ENCODE measurements at regions not wholly inside any gene's neighbourhood (a gene's known extent, or its start where the extent isn't known, plus 50 kb on each side); places are given as distances from the start of the nearest gene placed in this dataset.
A peak's percentile ranks its signal among the peaks of the same experiment; 100 is the strongest.

DNA sequence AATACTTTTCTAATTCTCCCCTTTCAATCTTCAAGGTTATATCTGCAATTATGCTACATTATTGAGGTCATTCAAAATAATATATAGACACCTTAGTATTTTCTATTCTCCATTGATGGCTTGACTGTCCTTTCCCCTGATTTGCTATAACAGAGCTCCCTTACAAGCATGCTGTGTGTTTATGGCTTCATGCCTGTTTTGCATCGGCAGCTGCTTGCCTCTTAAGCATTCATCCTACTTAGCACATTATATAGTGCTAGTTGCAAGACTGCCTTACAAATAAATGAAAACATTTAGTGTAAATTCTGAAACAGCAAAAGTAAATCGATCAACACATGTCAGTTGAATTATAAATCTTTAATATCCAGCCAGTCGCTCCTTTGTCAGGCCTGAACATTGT is 476.2 kb upstream of the POU3F2 start:
- no peak overlapping the region for H2BK5ac ChIP-seq (ENCODE audit: low read depth, low read length)

More for the DNA sequence above, 476.2 kb upstream of the POU3F2 start:
- Histone ChIP-seq H3K9me3 (ENCODE audit: insufficient read depth in 2 of 2, low read depth in 1 of 2, low read length in 1 of 2) (no peaks in the 10 kb centered on the region), H3K27me3 (replicated peaks in 1 of 4; ENCODE audit: control insufficient read depth in 3 of 4, extremely low read depth in 1 of 4, insufficient read depth in 3 of 4, low read length in 3 of 4) (no peaks in the 10 kb centered on the region), H3K4ac (replicated peaks; ENCODE audit: insufficient read length, low read depth, low read length) (no peak overlapping the region), H3K4me1 (replicated peaks in 1 of 4; ENCODE audit: control insufficient read depth in 3 of 4, insufficient read depth in 4 of 4, low read length in 3 of 4) (no peaks in the 10 kb centered on the region), H3K14ac (ENCODE audit: insufficient read length) (no peak overlapping the region), H3K9ac (replicated peaks in 1 of 4; ENCODE audit: extremely low read depth in 1 of 4, low read depth in 3 of 4, low read length in 3 of 4) (no peak overlapping the region), H3K79me1 (ENCODE audit: low read depth, low read length) (no peaks in the 10 kb centered on the region), H4K5ac (ENCODE audit: insufficient read length, low read depth, low read length) (no peak overlapping the region), H4K20me1 (replicated peaks in 1 of 2; ENCODE audit: control insufficient read depth in 1 of 2, insufficient read depth in 2 of 2, low read length in 2 of 2) (no peaks in the 10 kb centered on the region), H2AFZ (ENCODE audit: low read length) (no peak overlapping the region), H3K36me3 (ENCODE audit: control insufficient read depth in 2 of 4, insufficient read depth in 4 of 4, low read length in 3 of 4) (no peaks in the 10 kb centered on the region), H3K23ac (ENCODE audit: insufficient read length) (no peak overlapping the region), H3K18ac (ENCODE audit: extremely low read depth, low read length) (no peak overlapping the region), H2BK15ac (ENCODE audit: low read length) (no peak overlapping the region), H3K27ac (ENCODE audit: low read depth, low read length) (no peak overlapping the region), H2BK12ac (ENCODE audit: low read depth, low read length) (no peak overlapping the region), H4K8ac (ENCODE audit: extremely low read depth, insufficient read depth, low read length) (no peak overlapping the region), H3K4me2 (ENCODE audit: insufficient read depth in 1 of 2, low read depth in 2 of 2, low read length in 2 of 2) (no peak overlapping the region), H3K23me2 (ENCODE audit: low read depth, low read length) (no peaks in the 10 kb centered on the region), H3K79me2 (ENCODE audit: control insufficient read depth in 1 of 2, insufficient read depth in 2 of 2, low read length in 2 of 2) (no peaks in the 10 kb centered on the region), H3K4me3 (ENCODE audit: extremely low read depth in 1 of 4, insufficient read depth in 2 of 4, low read depth in 3 of 4, low read length in 4 of 4) (no peak overlapping the region), H2AK5ac (ENCODE audit: low read depth, low read length) (no peak overlapping the region), H2BK20ac (ENCODE audit: low read length) (no peak overlapping the region), H2BK120ac (replicated peaks; ENCODE audit: low read depth, low read length) (no peak overlapping the region), H3K56ac (replicated peaks; ENCODE audit: insufficient read length, low read depth, low read length) (no peak overlapping the region), H4K91ac (replicated peaks; ENCODE audit: insufficient read length, low read length) (no peak overlapping the region)
- POLR2A ChIA-PET (ENCODE audit: partially characterized antibody): no interaction called here
- WGBS, 2 experiments (ENCODE audit: extremely low coverage in 1 of 2, insufficient coverage in 1 of 2, insufficient read length in 1 of 2, insufficient replicate concordance in 2 of 2, low coverage in 1 of 2, low lambda C conversion rate in 2 of 2, missing lambda C conversion rate in 1 of 2): 88% methylated on average over 3 of the region's 3 CpGs; no CpG with 5 or more reads in 1 of the 2 experiments
- no peak for TF ChIP-seq POLR2A (IDR thresholded peaks at IDR 0.05; ENCODE audit: control extremely low read depth in 1 of 2, low read depth in 2 of 2, low read length in 2 of 2)
- no peak for TF ChIP-seq POLR2AphosphoS5 (IDR thresholded peaks at IDR 0.05; ENCODE audit: low read depth, low read length)
- no peak for TF ChIP-seq RBBP5 (IDR thresholded peaks at IDR 0.05; ENCODE audit: borderline replicate concordance, low read depth, low read length)
- no peak for TF ChIP-seq KDM4A (IDR thresholded peaks at IDR 0.05; ENCODE audit: low read depth, low read length, severe bottlenecking)
- no peak for TF ChIP-seq GABPA (IDR thresholded peaks at IDR 0.05; ENCODE audit: borderline replicate concordance, insufficient read depth, low read length)
- no peak for TF ChIP-seq KDM1A (IDR thresholded peaks at IDR 0.05; ENCODE audit: borderline replicate concordance, low read length)
- TF ChIP-seq NANOG (IDR thresholded peaks at IDR 0.05; ENCODE audit: insufficient read depth, low read depth, low read length, poor library complexity, severe bottlenecking): no peak
- TF ChIP-seq CHD1 (IDR thresholded peaks at IDR 0.05; ENCODE audit: low read depth, low read length): no peak
- TF ChIP-seq KDM5A (IDR thresholded peaks at IDR 0.05; ENCODE audit: low read length): no peak
- TF ChIP-seq, protein P1, sequence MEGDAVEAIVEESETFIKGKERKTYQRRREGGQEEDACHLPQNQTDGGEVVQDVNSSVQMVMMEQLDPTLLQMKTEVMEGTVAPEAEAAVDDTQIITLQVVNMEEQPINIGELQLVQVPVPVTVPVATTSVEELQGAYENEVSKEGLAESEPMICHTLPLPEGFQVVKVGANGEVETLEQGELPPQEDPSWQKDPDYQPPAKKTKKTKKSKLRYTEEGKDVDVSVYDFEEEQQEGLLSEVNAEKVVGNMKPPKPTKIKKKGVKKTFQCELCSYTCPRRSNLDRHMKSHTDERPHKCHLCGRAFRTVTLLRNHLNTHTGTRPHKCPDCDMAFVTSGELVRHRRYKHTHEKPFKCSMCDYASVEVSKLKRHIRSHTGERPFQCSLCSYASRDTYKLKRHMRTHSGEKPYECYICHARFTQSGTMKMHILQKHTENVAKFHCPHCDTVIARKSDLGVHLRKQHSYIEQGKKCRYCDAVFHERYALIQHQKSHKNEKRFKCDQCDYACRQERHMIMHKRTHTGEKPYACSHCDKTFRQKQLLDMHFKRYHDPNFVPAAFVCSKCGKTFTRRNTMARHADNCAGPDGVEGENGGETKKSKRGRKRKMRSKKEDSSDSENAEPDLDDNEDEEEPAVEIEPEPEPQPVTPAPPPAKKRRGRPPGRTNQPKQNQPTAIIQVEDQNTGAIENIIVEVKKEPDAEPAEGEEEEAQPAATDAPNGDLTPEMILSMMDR (IDR thresholded peaks at IDR 0.05; ENCODE audit: control extremely low read depth in 1 of 3, insufficient read depth in 1 of 3, low read depth in 1 of 3, low read length in 3 of 3): no peak
- TF ChIP-seq TBP (IDR thresholded peaks at IDR 0.05; ENCODE audit: low read depth, low read length): no peak
- no peak for TF ChIP-seq SIN3A (conservative IDR thresholded peaks at IDR 0.05 in 1 of 2, IDR thresholded peaks at IDR 0.05 in 1 of 2; ENCODE audit: low read depth in 1 of 2, low read length in 2 of 2)
- no peak for TF ChIP-seq CTBP2 (IDR thresholded peaks at IDR 0.05; ENCODE audit: borderline replicate concordance, insufficient read depth, insufficient read length, low read length)
- CTCF ChIA-PET (ENCODE audit: partially characterized antibody): no interaction called here
- FAIRE-seq (peak; percentile 24), DNase-seq (ENCODE audit: low read depth in 1 of 2, low spot score in 2 of 2) (no peak)
